22Rv1 (cell line): ENCODE measurements at regions not wholly inside any gene's neighbourhood (a gene's known extent, or its start where the extent isn't known, plus 50 kb on each side); places are given as distances from the start of the nearest gene placed in this dataset.

Source experiments
- ZFX ChIP-seq: fragments of 450-650 bp; IDR thresholded peaks from 2 replicates; pipeline ENCODE4 v1.6.1; 2017; ENCODE audit warnings: antibody characterized with exemption, borderline replicate concordance
- TF ChIP-seq, protein P1 (sequence below): fragments of 450-650 bp; IDR thresholded peaks from 2 replicates; pipeline ENCODE4 v1.5.1; 2017; ENCODE audit warnings: mild to moderate bottlenecking

DNA sequence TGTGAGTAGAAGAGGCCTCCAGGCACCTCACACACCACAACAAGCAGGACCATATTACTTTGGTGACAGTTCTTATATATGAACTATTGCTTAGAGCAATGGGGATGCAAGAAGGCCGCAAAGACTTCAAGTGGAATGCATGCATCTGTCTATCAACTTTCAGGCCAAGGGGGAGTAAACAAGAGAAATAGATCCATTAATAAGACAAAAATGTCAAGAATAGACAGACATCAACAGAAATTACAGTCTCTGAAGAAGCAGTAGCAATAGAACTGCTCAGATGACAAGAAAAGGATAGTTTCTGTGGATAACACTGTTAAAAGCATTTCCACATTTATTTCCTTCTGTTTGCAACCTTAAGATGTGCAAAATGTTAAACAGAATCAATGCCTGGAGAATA, 1057.7 kb downstream of the UQCRFS1 start:
- TF ChIP-seq, protein P1, sequence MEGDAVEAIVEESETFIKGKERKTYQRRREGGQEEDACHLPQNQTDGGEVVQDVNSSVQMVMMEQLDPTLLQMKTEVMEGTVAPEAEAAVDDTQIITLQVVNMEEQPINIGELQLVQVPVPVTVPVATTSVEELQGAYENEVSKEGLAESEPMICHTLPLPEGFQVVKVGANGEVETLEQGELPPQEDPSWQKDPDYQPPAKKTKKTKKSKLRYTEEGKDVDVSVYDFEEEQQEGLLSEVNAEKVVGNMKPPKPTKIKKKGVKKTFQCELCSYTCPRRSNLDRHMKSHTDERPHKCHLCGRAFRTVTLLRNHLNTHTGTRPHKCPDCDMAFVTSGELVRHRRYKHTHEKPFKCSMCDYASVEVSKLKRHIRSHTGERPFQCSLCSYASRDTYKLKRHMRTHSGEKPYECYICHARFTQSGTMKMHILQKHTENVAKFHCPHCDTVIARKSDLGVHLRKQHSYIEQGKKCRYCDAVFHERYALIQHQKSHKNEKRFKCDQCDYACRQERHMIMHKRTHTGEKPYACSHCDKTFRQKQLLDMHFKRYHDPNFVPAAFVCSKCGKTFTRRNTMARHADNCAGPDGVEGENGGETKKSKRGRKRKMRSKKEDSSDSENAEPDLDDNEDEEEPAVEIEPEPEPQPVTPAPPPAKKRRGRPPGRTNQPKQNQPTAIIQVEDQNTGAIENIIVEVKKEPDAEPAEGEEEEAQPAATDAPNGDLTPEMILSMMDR, result no peak
- TF ChIP-seq ZFX, result no peak
